Amygdala (tissue), 56 donors: ENCODE measurements at regions not wholly inside any gene's neighbourhood (a gene's known extent, or its start where the extent isn't known, plus 50 kb on each side); places are given as distances from the start of the nearest gene placed in this dataset.
A peak's percentile ranks its signal among the peaks of the same experiment; 100 is the strongest.

ENCODE experiments used
- DNase-seq, 56 donors: peaks; one replicate each; lab custom pipeline; 2025; lab: John Stamatoyannopoulos, UW

GRCh38 chr12:58503731-58504130, 416.6 kb downstream of the LRIG3 start:
- DNase-seq, result no peak

- no peak for DNase-seq
Observed at GRCh38 chr12:58504143-58504938, 416.0 kb downstream of the LRIG3 start.

- no peak for DNase-seq
Observed at GRCh38 chr12:58509116-58509885, 411.0 kb downstream of the LRIG3 start.

- no peak for DNase-seq
Observed at GRCh38 chr12:58513301-58513834, 406.9 kb downstream of the LRIG3 start.

GRCh38 chr12:58513852-58514251, 406.5 kb downstream of the LRIG3 start:
- no peak for DNase-seq

- no peak for DNase-seq
Observed at GRCh38 chr12:58519839-58520238, 400.5 kb downstream of the LRIG3 start.

GRCh38 chr12:58521152-58521551, 399.2 kb downstream of the LRIG3 start:
- DNase-seq, result no peak

GRCh38 chr12:58521796-58522195, 398.5 kb downstream of the LRIG3 start:
- no peak for DNase-seq

GRCh38 chr12:58523360-58523759, 396.9 kb downstream of the LRIG3 start:
- no peak for DNase-seq

GRCh38 chr12:58528271-58528670, 392.0 kb downstream of the LRIG3 start:
- no peak for DNase-seq

GRCh38 chr12:58529114-58529665, 391.1 kb downstream of the LRIG3 start:
- no peak for DNase-seq

GRCh38 chr12:58529897-58530741, 390.2 kb downstream of the LRIG3 start:
- DNase-seq, result no peak

GRCh38 chr12:58530742-58531062, 389.6 kb downstream of the LRIG3 start:
- DNase-seq, result no peak

GRCh38 chr12:58532855-58533608, 387.3 kb downstream of the LRIG3 start:
- no peak for DNase-seq

- no peak for DNase-seq
Observed at GRCh38 chr12:58533652-58534051, 386.7 kb downstream of the LRIG3 start.

- no peak for DNase-seq
Observed at GRCh38 chr12:58537278-58537677, 383.0 kb downstream of the LRIG3 start.

- no peak for DNase-seq
Observed at GRCh38 chr12:58539295-58539694, 381.0 kb downstream of the LRIG3 start.

GRCh38 chr12:58540480-58541299, 379.6 kb downstream of the LRIG3 start:
- DNase-seq, result peak in 51 of 56 donors; percentile 2 to 80 (median 40)

GRCh38 chr12:58541300-58541690, 379.0 kb downstream of the LRIG3 start:
- no peak for DNase-seq
